Fibroblast of mammary gland (primary cell): ENCODE measurements at regions not wholly inside any gene's neighbourhood (a gene's known extent, or its start where the extent isn't known, plus 50 kb on each side); places are given as distances from the start of the nearest gene placed in this dataset.

ENCODE experiments used
- DNase-seq: peaks from one replicate; pipeline ENCODE4 v3.0.0-alpha.2; 2010; ENCODE audit warnings: low read depth
- H3K4me3 ChIP-seq: 2 replicates; pipeline ENCODE4 v1.5.1; 2011; ENCODE audit warnings: low read depth, mild to moderate bottlenecking, low read length, moderate library complexity; ENCODE audit not compliant: control insufficient read depth
- CTCF ChIP-seq: conservative IDR thresholded peaks from 2 replicates; pipeline ENCODE4 v1.5.1; 2011; ENCODE audit warnings: low read depth, low read length, inconsistent platforms; ENCODE audit not compliant: control insufficient read depth, insufficient read depth

GRCh38 chr10:2993636-2994035 lies 73.7 kb upstream of the PFKP start:
- no peak overlapping the region for H3K4me3 ChIP-seq
- no peak for DNase-seq
- TF ChIP-seq CTCF: no peak

DNA sequence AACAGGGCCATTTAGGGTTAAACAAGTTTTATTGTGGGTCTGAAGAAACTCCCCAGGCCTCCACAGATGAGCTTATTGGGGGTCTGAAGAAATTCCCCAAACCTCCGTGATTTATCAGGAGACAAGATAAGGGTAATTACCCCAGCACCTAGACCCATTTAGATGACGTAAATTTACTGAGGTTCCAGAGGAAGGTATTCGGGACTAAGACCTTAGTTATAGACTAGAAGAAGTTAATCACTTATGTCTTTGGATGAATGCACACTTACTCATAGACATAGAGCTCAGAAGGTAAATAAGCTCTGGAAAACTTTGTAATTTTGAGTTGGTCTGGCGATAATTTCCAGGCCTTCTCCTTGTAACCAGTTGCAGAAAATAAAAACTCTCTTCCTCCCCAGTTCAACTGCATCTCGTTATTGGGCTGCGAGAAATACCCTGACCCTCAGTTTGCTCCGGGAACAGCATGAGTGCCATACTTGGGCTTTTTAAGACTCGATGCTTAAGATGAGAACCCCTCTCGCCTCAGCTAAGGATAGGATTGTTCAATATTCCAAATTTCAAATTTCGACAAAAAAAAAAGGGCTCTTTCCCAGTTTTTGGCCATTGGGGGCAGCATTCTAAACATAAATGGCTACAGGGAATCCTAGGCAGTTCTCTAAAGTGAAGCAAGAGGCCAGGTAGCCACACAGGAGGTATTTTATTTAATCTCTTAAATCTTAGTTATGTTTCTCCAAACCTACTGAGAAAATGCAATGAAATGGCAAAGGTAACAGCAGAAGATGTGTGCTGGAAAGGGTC lies 74.7 kb upstream of the PFKP start:
- DNase-seq: no peak
- H3K4me3 ChIP-seq: no peak overlapping the region
- TF ChIP-seq CTCF: peak; percentile 18

- DNase-seq: no peak
- no peak for TF ChIP-seq CTCF
- no peak overlapping the region for H3K4me3 ChIP-seq
These were observed 76.6 kb upstream of the PFKP start for GRCh38 chr10:2990764-2991163.

GRCh38 chr10:2989292-2989947 lies 77.9 kb upstream of the PFKP start:
- H3K4me3 ChIP-seq: no peak overlapping the region
- TF ChIP-seq CTCF: no peak
- DNase-seq: no peak

- DNase-seq: no peak
- TF ChIP-seq CTCF: no peak
- H3K4me3 ChIP-seq: no peak overlapping the region
These were observed 80.1 kb upstream of the PFKP start for GRCh38 chr10:2987185-2987768.

GRCh38 chr10:2986391-2986801 lies 81.0 kb upstream of the PFKP start:
- no peak overlapping the region for H3K4me3 ChIP-seq
- TF ChIP-seq CTCF: no peak
- DNase-seq: no peak
